ENCODE measurements at regions not wholly inside any gene's neighbourhood (a gene's known extent, or its start where the extent isn't known, plus 50 kb on each side); places are given as distances from the start of the nearest gene placed in this dataset.

GRCh38 chr3:72297481-72297880, 512.5 kb upstream of the PROK2 start:
- Mint-ChIP-seq H3K27me3 (ENCODE audit: insufficient read depth, unreplicated experiment) (no peaks in the 10 kb centered on the region), H3K4me1 (ENCODE audit: insufficient read depth, unreplicated experiment) (peaks cover 15% of the 10 kb centered on the region), H3K9me3 (ENCODE audit: unreplicated experiment) (no peaks in the 10 kb centered on the region), H3K36me3 (ENCODE audit: insufficient read depth, unreplicated experiment) (no peaks in the 10 kb centered on the region), H3K4me3 (ENCODE audit: unreplicated experiment) (no peak overlapping the region), H3K27ac (ENCODE audit: low read depth, unreplicated experiment) (no peak overlapping the region)
- BruUV-seq (replicated peaks) = no TSS peak
- TF ChIP-seq CTCF (IDR thresholded peaks at IDR 0.05; ENCODE audit: unreplicated experiment) = no peak
- CTCF ChIA-PET = interaction anchor here (0.6 kb wide), 1 partner anchor 526 kb away, joined by 3 read pairs; no protein-coding TSS in a partner anchor
- POLR2A ChIA-PET = no interaction called here
- no peak for DNase-seq (ENCODE audit: unreplicated experiment)
- intact Hi-C loops (cut with micrococcal nuclease) = no loop called here

GRCh38 chr3:72296477-72297111, 511.6 kb upstream of the PROK2 start:
- ChIA-PET POLR2A (no interaction called here), CTCF (no interaction called here)
- H3K4me3 Mint-ChIP-seq (ENCODE audit: unreplicated experiment) = no peak overlapping the region
- no peaks in the 10 kb centered on the region for H3K9me3 Mint-ChIP-seq (ENCODE audit: unreplicated experiment)
- TF ChIP-seq CTCF (IDR thresholded peaks at IDR 0.05; ENCODE audit: unreplicated experiment) = no peak
- H3K27me3 Mint-ChIP-seq (ENCODE audit: insufficient read depth, unreplicated experiment) = peaks cover under 1% of the 10 kb centered on the region
- no peak for DNase-seq (ENCODE audit: unreplicated experiment)
- H3K4me1 Mint-ChIP-seq (ENCODE audit: insufficient read depth, unreplicated experiment) = peaks cover 15% of the 10 kb centered on the region
- intact Hi-C loops (cut with micrococcal nuclease) = no loop called here
- H3K27ac Mint-ChIP-seq (ENCODE audit: low read depth, unreplicated experiment) = no peak overlapping the region
- H3K36me3 Mint-ChIP-seq (ENCODE audit: insufficient read depth, unreplicated experiment) = no peaks in the 10 kb centered on the region
- BruUV-seq (replicated peaks) = no TSS peak

GRCh38 chr3:72295962-72296450, 511.1 kb upstream of the PROK2 start:
- no peaks in the 10 kb centered on the region for H3K36me3 Mint-ChIP-seq (ENCODE audit: insufficient read depth, unreplicated experiment)
- intact Hi-C loops (cut with micrococcal nuclease) = no loop called here
- no peak for TF ChIP-seq CTCF (IDR thresholded peaks at IDR 0.05; ENCODE audit: unreplicated experiment)
- BruUV-seq (replicated peaks) = no TSS peak
- no peak overlapping the region for H3K27ac Mint-ChIP-seq (ENCODE audit: low read depth, unreplicated experiment)
- DNase-seq (ENCODE audit: unreplicated experiment) = no peak
- H3K27me3 Mint-ChIP-seq (ENCODE audit: insufficient read depth, unreplicated experiment) = peaks cover 6% of the 10 kb centered on the region
- H3K9me3 Mint-ChIP-seq (ENCODE audit: unreplicated experiment) = no peaks in the 10 kb centered on the region
- H3K4me3 Mint-ChIP-seq (ENCODE audit: unreplicated experiment) = no peak overlapping the region
- ChIA-PET POLR2A (no interaction called here), CTCF (interaction anchor here (0.6 to 0.9 kb wide), 2 partner anchors 19 to 20 kb away, joined by 3 to 4 read pairs; no protein-coding TSS in a partner anchor)
- peaks cover 15% of the 10 kb centered on the region for H3K4me1 Mint-ChIP-seq (ENCODE audit: insufficient read depth, unreplicated experiment)

- intact Hi-C loops (cut with micrococcal nuclease) = no loop called here
- DNase-seq (ENCODE audit: unreplicated experiment) = no peak
- Mint-ChIP-seq H3K27ac (ENCODE audit: low read depth, unreplicated experiment) (no peak overlapping the region), H3K9me3 (ENCODE audit: unreplicated experiment) (no peaks in the 10 kb centered on the region), H3K36me3 (ENCODE audit: insufficient read depth, unreplicated experiment) (no peaks in the 10 kb centered on the region), H3K27me3 (ENCODE audit: insufficient read depth, unreplicated experiment) (peaks cover 12% of the 10 kb centered on the region), H3K4me1 (ENCODE audit: insufficient read depth, unreplicated experiment) (peaks cover 11% of the 10 kb centered on the region), H3K4me3 (ENCODE audit: unreplicated experiment) (no peak overlapping the region)
- CTCF ChIA-PET = interaction anchor here (0.5 to 0.9 kb wide), 5 partner anchors 18 to 290 kb away, joined by 3 to 4 read pairs (median 4); no protein-coding TSS in a partner anchor
- no TSS peak for BruUV-seq (replicated peaks)
- POLR2A ChIA-PET = no interaction called here
- TF ChIP-seq CTCF (IDR thresholded peaks at IDR 0.05; ENCODE audit: unreplicated experiment) = no peak
Measured at GRCh38 chr3:72295276-72295961, 510.5 kb upstream of the PROK2 start.

All from MCF 10A (cell line).